Ishikawa (cell line): ENCODE measurements at regions not wholly inside any gene's neighbourhood (a gene's known extent, or its start where the extent isn't known, plus 50 kb on each side); places are given as distances from the start of the nearest gene placed in this dataset.

Experiments used
- CEBPB ChIP-seq: IDR thresholded peaks from 2 replicates; pipeline ENCODE4 v1.6.1; 2012
- YY1 ChIP-seq: IDR thresholded peaks from 2 replicates; pipeline ENCODE4 v1.6.1; 2012; ENCODE audit warnings: low read depth

DNA sequence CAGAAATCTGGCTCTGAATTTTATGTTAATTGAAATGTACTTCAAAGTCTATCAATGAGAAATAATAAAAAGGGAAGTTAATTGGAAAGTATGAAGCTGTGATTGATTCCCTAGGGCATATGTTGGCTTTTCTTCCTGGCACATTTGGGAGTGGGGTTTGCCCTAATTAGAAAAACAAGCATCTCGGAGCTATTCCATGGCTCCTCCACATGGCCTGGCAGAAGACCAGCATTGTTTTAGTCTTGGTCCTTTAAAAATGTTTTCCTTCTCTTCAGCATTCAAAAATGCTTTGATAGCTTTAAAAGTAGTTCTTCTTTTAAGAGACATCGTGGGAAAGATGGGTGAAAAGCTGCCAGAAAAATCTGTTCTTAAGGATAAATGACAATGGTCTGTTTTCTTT, 445.5 kb upstream of the PKDCC start:
- TF ChIP-seq YY1 (no peak), CEBPB (no peak)
